ENCODE measurements at regions not wholly inside any gene's neighbourhood (a gene's known extent, or its start where the extent isn't known, plus 50 kb on each side); places are given as distances from the start of the nearest gene placed in this dataset.

GRCh38 chr12:82184844-82185243 lies 173.3 kb downstream of the CCDC59 start:
- no peak for FAIRE-seq
- peaks cover 0 to 4% of the 10 kb centered on the region in 2 donors for H3K9me3 ChIP-seq (ENCODE audit: control insufficient read depth in 2 of 2, insufficient read depth in 1 of 2, low read depth in 1 of 2, low read length in 1 of 2)
- H3K4me1 ChIP-seq (ENCODE audit: control insufficient read depth in 3 of 3, insufficient read depth in 2 of 3, low read depth in 1 of 3, low read length in 2 of 3) = no peaks in the 10 kb centered on the region
- WGBS, 3 donors = 38 to 72% (median 71%) methylated on average over 1 of the region's 1 CpG
- no peaks in the 10 kb centered on the region for H3K36me3 ChIP-seq (ENCODE audit: control insufficient read depth in 3 of 3, insufficient read depth in 2 of 3, low read depth in 1 of 3, low read length in 3 of 3)
- no peaks in the 10 kb centered on the region for H3K27me3 ChIP-seq (ENCODE audit: control insufficient read depth in 3 of 3, insufficient read depth in 3 of 3, low read length in 3 of 3)
- no peak for DNase-seq
- no peak overlapping the region for H3K27ac ChIP-seq (ENCODE audit: low read depth in 1 of 3, low read length in 2 of 3)
- H3K4me3 ChIP-seq (ENCODE audit: low read depth in 1 of 3, low read length in 3 of 3) = no peak overlapping the region

GRCh38 chr12:82182601-82183190 lies 175.5 kb downstream of the CCDC59 start:
- WGBS, 3 donors = 70 to 82% (median 74%) methylated on average over 4 of the region's 4 CpGs
- no peak overlapping the region for H3K27ac ChIP-seq (ENCODE audit: low read depth in 1 of 3, low read length in 2 of 3)
- no peaks in the 10 kb centered on the region for H3K9me3 ChIP-seq (ENCODE audit: control insufficient read depth in 2 of 2, insufficient read depth in 1 of 2, low read depth in 1 of 2, low read length in 1 of 2)
- no peak for FAIRE-seq
- no peaks in the 10 kb centered on the region for H3K4me1 ChIP-seq (ENCODE audit: control insufficient read depth in 3 of 3, insufficient read depth in 2 of 3, low read depth in 1 of 3, low read length in 2 of 3)
- no peaks in the 10 kb centered on the region for H3K27me3 ChIP-seq (ENCODE audit: control insufficient read depth in 3 of 3, insufficient read depth in 3 of 3, low read length in 3 of 3)
- no peaks in the 10 kb centered on the region for H3K36me3 ChIP-seq (ENCODE audit: control insufficient read depth in 3 of 3, insufficient read depth in 2 of 3, low read depth in 1 of 3, low read length in 3 of 3)
- no peak for DNase-seq
- no peak overlapping the region for H3K4me3 ChIP-seq (ENCODE audit: low read depth in 1 of 3, low read length in 3 of 3)

GRCh38 chr12:82176761-82177490 lies 181.3 kb downstream of the CCDC59 start:
- Histone ChIP-seq H3K27me3 (ENCODE audit: control insufficient read depth in 3 of 3, insufficient read depth in 3 of 3, low read length in 3 of 3) (no peaks in the 10 kb centered on the region), H3K4me3 (ENCODE audit: low read depth in 1 of 3, low read length in 3 of 3) (no peak overlapping the region), H3K36me3 (ENCODE audit: control insufficient read depth in 3 of 3, insufficient read depth in 2 of 3, low read depth in 1 of 3, low read length in 3 of 3) (no peaks in the 10 kb centered on the region), H3K27ac (ENCODE audit: low read depth in 1 of 3, low read length in 2 of 3) (no peak overlapping the region), H3K4me1 (ENCODE audit: control insufficient read depth in 3 of 3, insufficient read depth in 2 of 3, low read depth in 1 of 3, low read length in 2 of 3) (no peaks in the 10 kb centered on the region), H3K9me3 (ENCODE audit: control insufficient read depth in 2 of 2, insufficient read depth in 1 of 2, low read depth in 1 of 2, low read length in 1 of 2) (no peaks in the 10 kb centered on the region)
- 72 to 85% (median 78%) methylated on average over 5 of the region's 5 CpGs for WGBS, 3 donors
- DNase-seq = no peak
- no peak for FAIRE-seq

GRCh38 chr12:82176026-82176425 lies 182.2 kb downstream of the CCDC59 start:
- FAIRE-seq (no peak), DNase-seq (no peak)
- 49 to 77% (median 61%) methylated on average over 4 of the region's 4 CpGs for WGBS, 3 donors
- no peak overlapping the region for H3K4me3 ChIP-seq (ENCODE audit: low read depth in 1 of 3, low read length in 3 of 3)
- no peaks in the 10 kb centered on the region for H3K36me3 ChIP-seq (ENCODE audit: control insufficient read depth in 3 of 3, insufficient read depth in 2 of 3, low read depth in 1 of 3, low read length in 3 of 3)
- no peaks in the 10 kb centered on the region for H3K4me1 ChIP-seq (ENCODE audit: control insufficient read depth in 3 of 3, insufficient read depth in 2 of 3, low read depth in 1 of 3, low read length in 2 of 3)
- no peaks in the 10 kb centered on the region for H3K9me3 ChIP-seq (ENCODE audit: control insufficient read depth in 2 of 2, insufficient read depth in 1 of 2, low read depth in 1 of 2, low read length in 1 of 2)
- H3K27ac ChIP-seq (ENCODE audit: low read depth in 1 of 3, low read length in 2 of 3) = no peak overlapping the region
- no peaks in the 10 kb centered on the region for H3K27me3 ChIP-seq (ENCODE audit: control insufficient read depth in 3 of 3, insufficient read depth in 3 of 3, low read length in 3 of 3)

DNA sequence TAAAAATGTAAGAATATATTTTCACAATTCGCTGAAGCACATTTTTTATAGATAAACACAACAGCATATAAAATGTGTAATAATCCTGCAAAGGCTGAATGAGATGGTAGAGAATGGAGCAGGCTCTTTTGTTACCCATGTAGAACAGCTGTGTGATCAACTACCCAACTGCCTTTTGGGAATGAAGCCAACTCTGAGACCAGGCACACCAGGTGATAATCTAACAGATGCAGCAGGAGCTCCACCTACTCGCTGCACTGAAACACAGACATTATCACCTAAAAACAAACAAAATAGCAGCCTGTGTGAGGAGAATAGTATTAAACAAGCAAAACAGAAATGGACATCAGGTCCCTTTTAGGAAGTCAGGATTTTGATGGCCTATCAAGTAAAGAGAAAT lies 183.3 kb downstream of the CCDC59 start:
- Histone ChIP-seq H3K27me3 (ENCODE audit: control insufficient read depth in 3 of 3, insufficient read depth in 3 of 3, low read length in 3 of 3) (no peaks in the 10 kb centered on the region), H3K27ac (ENCODE audit: low read depth in 1 of 3, low read length in 2 of 3) (no peak overlapping the region), H3K9me3 (ENCODE audit: control insufficient read depth in 2 of 2, insufficient read depth in 1 of 2, low read depth in 1 of 2, low read length in 1 of 2) (no peaks in the 10 kb centered on the region), H3K4me1 (ENCODE audit: control insufficient read depth in 3 of 3, insufficient read depth in 2 of 3, low read depth in 1 of 3, low read length in 2 of 3) (no peaks in the 10 kb centered on the region), H3K36me3 (ENCODE audit: control insufficient read depth in 3 of 3, insufficient read depth in 2 of 3, low read depth in 1 of 3, low read length in 3 of 3) (no peaks in the 10 kb centered on the region), H3K4me3 (ENCODE audit: low read depth in 1 of 3, low read length in 3 of 3) (no peak overlapping the region)
- FAIRE-seq (no peak), DNase-seq (peak in 1 of 2 donors; percentile 42)
- 31 to 52% (median 34%) methylated on average over 2 of the region's 2 CpGs for WGBS, 3 donors

DNA sequence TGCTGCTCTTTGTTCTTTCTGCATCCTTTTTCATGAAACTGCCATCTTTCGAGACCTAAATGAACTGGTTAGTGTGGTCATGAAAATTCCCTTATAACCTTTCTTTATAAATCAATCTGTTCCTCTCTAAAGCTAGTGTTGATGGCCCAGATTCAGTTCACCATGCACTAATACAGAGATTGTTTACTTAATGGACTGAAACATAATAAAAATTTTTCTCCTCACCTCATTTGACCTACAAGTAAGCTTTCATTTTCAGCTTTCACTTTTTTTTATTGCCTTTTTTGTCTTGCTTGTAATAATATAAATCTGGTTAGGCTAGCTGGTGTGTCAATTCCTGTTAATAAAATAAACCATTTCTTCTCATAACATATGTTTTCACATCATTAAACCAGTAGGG lies 183.8 kb downstream of the CCDC59 start:
- WGBS, 3 donors = 15 to 39% (median 34%) methylated on average over 1 of the region's 1 CpG
- no peaks in the 10 kb centered on the region for H3K9me3 ChIP-seq (ENCODE audit: control insufficient read depth in 2 of 2, insufficient read depth in 1 of 2, low read depth in 1 of 2, low read length in 1 of 2)
- H3K27me3 ChIP-seq (ENCODE audit: control insufficient read depth in 3 of 3, insufficient read depth in 3 of 3, low read length in 3 of 3) = no peaks in the 10 kb centered on the region
- DNase-seq = peak in 1 of 2 donors; percentile 20
- H3K27ac ChIP-seq (ENCODE audit: low read depth in 1 of 3, low read length in 2 of 3) = no peak overlapping the region
- H3K36me3 ChIP-seq (ENCODE audit: control insufficient read depth in 3 of 3, insufficient read depth in 2 of 3, low read depth in 1 of 3, low read length in 3 of 3) = no peaks in the 10 kb centered on the region
- H3K4me3 ChIP-seq (ENCODE audit: low read depth in 1 of 3, low read length in 3 of 3) = no peak overlapping the region
- no peak for FAIRE-seq
- H3K4me1 ChIP-seq (ENCODE audit: control insufficient read depth in 3 of 3, insufficient read depth in 2 of 3, low read depth in 1 of 3, low read length in 2 of 3) = no peaks in the 10 kb centered on the region

- Histone ChIP-seq H3K9me3 (ENCODE audit: control insufficient read depth in 2 of 2, insufficient read depth in 1 of 2, low read depth in 1 of 2, low read length in 1 of 2) (no peaks in the 10 kb centered on the region), H3K4me1 (ENCODE audit: control insufficient read depth in 3 of 3, insufficient read depth in 2 of 3, low read depth in 1 of 3, low read length in 2 of 3) (no peaks in the 10 kb centered on the region), H3K4me3 (ENCODE audit: low read depth in 1 of 3, low read length in 3 of 3) (no peak overlapping the region), H3K27ac (ENCODE audit: low read depth in 1 of 3, low read length in 2 of 3) (no peak overlapping the region), H3K36me3 (ENCODE audit: control insufficient read depth in 3 of 3, insufficient read depth in 2 of 3, low read depth in 1 of 3, low read length in 3 of 3) (no peaks in the 10 kb centered on the region), H3K27me3 (ENCODE audit: control insufficient read depth in 3 of 3, insufficient read depth in 3 of 3, low read length in 3 of 3) (no peaks in the 10 kb centered on the region)
- DNase-seq (no peak), FAIRE-seq (no peak)
- WGBS, 3 donors = 75 to 76% (median 76%) methylated on average over 3 of the region's 3 CpGs
These were observed 209.1 kb downstream of the CCDC59 start for GRCh38 chr12:82149045-82149444.

GRCh38 chr12:82146740-82147139 lies 211.4 kb downstream of the CCDC59 start:
- H3K4me3 ChIP-seq (ENCODE audit: low read depth in 1 of 3, low read length in 3 of 3) = no peak overlapping the region
- no peaks in the 10 kb centered on the region for H3K4me1 ChIP-seq (ENCODE audit: control insufficient read depth in 3 of 3, insufficient read depth in 2 of 3, low read depth in 1 of 3, low read length in 2 of 3)
- H3K27ac ChIP-seq (ENCODE audit: low read depth in 1 of 3, low read length in 2 of 3) = no peak overlapping the region
- DNase-seq = no peak
- H3K27me3 ChIP-seq (ENCODE audit: control insufficient read depth in 3 of 3, insufficient read depth in 3 of 3, low read length in 3 of 3) = no peaks in the 10 kb centered on the region
- no peaks in the 10 kb centered on the region for H3K9me3 ChIP-seq (ENCODE audit: control insufficient read depth in 2 of 2, insufficient read depth in 1 of 2, low read depth in 1 of 2, low read length in 1 of 2)
- H3K36me3 ChIP-seq (ENCODE audit: control insufficient read depth in 3 of 3, insufficient read depth in 2 of 3, low read depth in 1 of 3, low read length in 3 of 3) = no peaks in the 10 kb centered on the region
- no peak for FAIRE-seq
- WGBS, 3 donors = 67 to 76% (median 68%) methylated on average over 3 of the region's 3 CpGs

DNA sequence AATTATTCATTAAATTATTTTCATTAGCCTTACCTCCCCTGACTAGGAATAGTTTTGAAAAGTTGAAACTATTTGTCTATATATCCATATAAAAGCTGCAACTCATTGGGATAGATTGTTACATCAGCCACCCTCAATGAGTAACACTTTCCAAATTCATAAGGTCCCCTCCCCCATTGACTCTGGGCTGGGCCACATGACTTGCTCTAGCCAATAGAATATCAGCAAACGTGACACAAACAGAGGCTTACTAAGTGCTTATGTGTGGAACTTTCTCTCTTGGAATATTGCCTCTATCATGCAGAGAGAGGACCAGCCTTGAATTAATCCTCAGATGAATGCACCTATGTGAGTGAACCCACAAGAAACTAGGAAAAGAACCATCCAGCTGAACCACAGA lies 213.7 kb downstream of the CCDC59 start:
- H3K4me1 ChIP-seq (ENCODE audit: control insufficient read depth in 3 of 3, insufficient read depth in 2 of 3, low read depth in 1 of 3, low read length in 2 of 3) = no peaks in the 10 kb centered on the region
- no peak for DNase-seq
- H3K27me3 ChIP-seq (ENCODE audit: control insufficient read depth in 3 of 3, insufficient read depth in 3 of 3, low read length in 3 of 3) = no peaks in the 10 kb centered on the region
- no peaks in the 10 kb centered on the region for H3K36me3 ChIP-seq (ENCODE audit: control insufficient read depth in 3 of 3, insufficient read depth in 2 of 3, low read depth in 1 of 3, low read length in 3 of 3)
- no peak for FAIRE-seq
- no peaks in the 10 kb centered on the region for H3K9me3 ChIP-seq (ENCODE audit: control insufficient read depth in 2 of 2, insufficient read depth in 1 of 2, low read depth in 1 of 2, low read length in 1 of 2)
- no peak overlapping the region for H3K4me3 ChIP-seq (ENCODE audit: low read depth in 1 of 3, low read length in 3 of 3)
- 56 to 77% (median 67%) methylated on average over 1 of the region's 1 CpG for WGBS, 3 donors
- H3K27ac ChIP-seq (ENCODE audit: low read depth in 1 of 3, low read length in 2 of 3) = no peak overlapping the region

All from small intestine (tissue), 7 donors.